Activated T-cell treated with anti-CD3 and anti-CD28 coated beads, Interleukin-2, amount 50 U/mL, for 72 hours (primary cell): ENCODE measurements at regions not wholly inside any gene's neighbourhood (a gene's known extent, or its start where the extent isn't known, plus 50 kb on each side); places are given as distances from the start of the nearest gene placed in this dataset.
A peak's percentile ranks its signal among the peaks of the same experiment; 100 is the strongest.
"Not testable (repeated sequence)": the region's sequence is repeated elsewhere in the genome, so short reads cannot be mapped to it uniquely, and the experiment has no call there.

Experiments
- ATAC-seq, 2 donors: fragments of 150-1000 bp; cut with Tn5 transposase; replicated peaks in 1 of 2; 2 replicates each; pipeline ENCODE4 v1.10.0; 2021; ENCODE audit warnings: moderate library complexity in 2 of 2, mild to moderate bottlenecking in 1 of 2
- DNase-seq, 2 donors: peaks; one replicate each; pipeline ENCODE4 v3.0.0; 2021 to 2022; ENCODE audit warnings: mixed read lengths in 1 of 2
- H3K27ac Mint-ChIP-seq: one replicate; pipeline ENCODE4 v1.8.0; 2022; ENCODE audit warnings: mild to moderate bottlenecking, moderate library complexity, mixed read lengths
- H3K27me3 Mint-ChIP-seq: one replicate; pipeline ENCODE4 v1.8.0; 2022; ENCODE audit warnings: low read depth, mixed read lengths
- H3K36me3 Mint-ChIP-seq, 2 donors: one replicate each; pipeline ENCODE4 v1.8.0; 2022; ENCODE audit warnings: mixed read lengths in 2 of 2, mild to moderate bottlenecking in 1 of 2; ENCODE audit not compliant: insufficient read depth in 2 of 2
- H3K4me1 Mint-ChIP-seq: one replicate; pipeline ENCODE4 v1.8.0; 2022; ENCODE audit warnings: low read depth, mixed read lengths
- H3K4me3 Mint-ChIP-seq, 2 donors: one replicate each; pipeline ENCODE4 v1.8.0; 2022; ENCODE audit warnings: mild to moderate bottlenecking in 2 of 2, mixed read lengths in 2 of 2, moderate library complexity in 2 of 2
- H3K9me3 Mint-ChIP-seq, 2 donors: one replicate each; pipeline ENCODE4 v1.8.0; 2022; ENCODE audit warnings: mixed read lengths in 2 of 2

GRCh38 chr1:206357962-206358361, 112.3 kb upstream of the IKBKE start:
- not testable (repeated sequence) for H3K36me3 Mint-ChIP-seq, H3K27me3 Mint-ChIP-seq, H3K27ac Mint-ChIP-seq, H3K9me3 Mint-ChIP-seq
- Mint-ChIP-seq H3K4me3 (peak overlapping the region; percentile 71 to 79), H3K4me1 (peaks cover 20% of the 10 kb centered on the region)
- ATAC-seq (peak; percentile 78 to 81), DNase-seq (peak; percentile 36 to 65)

- not testable (repeated sequence) for H3K27ac Mint-ChIP-seq, H3K27me3 Mint-ChIP-seq, H3K4me3 Mint-ChIP-seq, H3K9me3 Mint-ChIP-seq, H3K36me3 Mint-ChIP-seq, DNase-seq, ATAC-seq
- peaks cover 20% of the 10 kb centered on the region for H3K4me1 Mint-ChIP-seq
Observed at GRCh38 chr1:206358771-206359170, 111.5 kb upstream of the IKBKE start.

- not testable (repeated sequence) for H3K27me3 Mint-ChIP-seq, DNase-seq, H3K9me3 Mint-ChIP-seq, H3K4me3 Mint-ChIP-seq, ATAC-seq, H3K27ac Mint-ChIP-seq, H3K36me3 Mint-ChIP-seq
- peaks cover 20% of the 10 kb centered on the region for H3K4me1 Mint-ChIP-seq
Observed at GRCh38 chr1:206359377-206359776, 110.9 kb upstream of the IKBKE start.

- not testable (repeated sequence) for H3K4me3 Mint-ChIP-seq, H3K27ac Mint-ChIP-seq, H3K9me3 Mint-ChIP-seq, H3K27me3 Mint-ChIP-seq, H3K36me3 Mint-ChIP-seq, DNase-seq, ATAC-seq, H3K4me1 Mint-ChIP-seq
Observed at GRCh38 chr1:206361978-206362543, 108.2 kb upstream of the IKBKE start.

- not testable (repeated sequence) for H3K4me1 Mint-ChIP-seq, DNase-seq, H3K27ac Mint-ChIP-seq, H3K4me3 Mint-ChIP-seq, H3K27me3 Mint-ChIP-seq, H3K9me3 Mint-ChIP-seq, H3K36me3 Mint-ChIP-seq, ATAC-seq
Observed at GRCh38 chr1:206362994-206363393, 107.3 kb upstream of the IKBKE start.

GRCh38 chr1:206365271-206365670, 105.0 kb upstream of the IKBKE start:
- H3K27me3 Mint-ChIP-seq, result not testable (repeated sequence)

GRCh38 chr1:206366131-206366530, 104.1 kb upstream of the IKBKE start:
- H3K27ac Mint-ChIP-seq, H3K36me3 Mint-ChIP-seq, DNase-seq, H3K4me1 Mint-ChIP-seq, H3K4me3 Mint-ChIP-seq, H3K9me3 Mint-ChIP-seq, H3K27me3 Mint-ChIP-seq, ATAC-seq: not testable (repeated sequence)

More at GRCh38 chr1:206365271-206365670, 105.0 kb upstream of the IKBKE start:
- not testable (repeated sequence) for ATAC-seq, H3K9me3 Mint-ChIP-seq, H3K4me3 Mint-ChIP-seq, H3K4me1 Mint-ChIP-seq, H3K27ac Mint-ChIP-seq, DNase-seq, H3K36me3 Mint-ChIP-seq

- not testable (repeated sequence) for H3K27ac Mint-ChIP-seq, H3K4me3 Mint-ChIP-seq, H3K36me3 Mint-ChIP-seq, H3K9me3 Mint-ChIP-seq, H3K27me3 Mint-ChIP-seq, DNase-seq, ATAC-seq, H3K4me1 Mint-ChIP-seq
Observed at GRCh38 chr1:206366772-206367171, 103.5 kb upstream of the IKBKE start.

- H3K4me1 Mint-ChIP-seq, H3K9me3 Mint-ChIP-seq, H3K4me3 Mint-ChIP-seq, DNase-seq, H3K27ac Mint-ChIP-seq, H3K36me3 Mint-ChIP-seq, H3K27me3 Mint-ChIP-seq: not testable (repeated sequence)
- ATAC-seq, result peak; percentile 63 to 66
Observed at GRCh38 chr1:206367955-206368622, 102.2 kb upstream of the IKBKE start.

- not testable (repeated sequence) for H3K27me3 Mint-ChIP-seq, H3K9me3 Mint-ChIP-seq, H3K36me3 Mint-ChIP-seq, H3K4me3 Mint-ChIP-seq, H3K27ac Mint-ChIP-seq, ATAC-seq, H3K4me1 Mint-ChIP-seq, DNase-seq
Observed at GRCh38 chr1:206374725-206375124, 95.6 kb upstream of the IKBKE start.

GRCh38 chr1:206375552-206375951, 94.7 kb upstream of the IKBKE start:
- H3K27ac Mint-ChIP-seq, ATAC-seq, DNase-seq, H3K27me3 Mint-ChIP-seq, H3K4me1 Mint-ChIP-seq, H3K9me3 Mint-ChIP-seq, H3K36me3 Mint-ChIP-seq, H3K4me3 Mint-ChIP-seq: not testable (repeated sequence)

GRCh38 chr1:206378506-206378905, 91.8 kb upstream of the IKBKE start:
- not testable (repeated sequence) for H3K27me3 Mint-ChIP-seq, ATAC-seq, H3K4me1 Mint-ChIP-seq, H3K9me3 Mint-ChIP-seq, H3K36me3 Mint-ChIP-seq, DNase-seq, H3K4me3 Mint-ChIP-seq
- H3K27ac Mint-ChIP-seq, result peak overlapping the region; percentile 28

- peak; percentile 8 to 46 for ATAC-seq
- not testable (repeated sequence) for H3K27ac Mint-ChIP-seq, H3K36me3 Mint-ChIP-seq, H3K4me3 Mint-ChIP-seq, H3K4me1 Mint-ChIP-seq, H3K9me3 Mint-ChIP-seq, H3K27me3 Mint-ChIP-seq, DNase-seq
Observed at GRCh38 chr1:206379245-206379644, 91.0 kb upstream of the IKBKE start.

GRCh38 chr1:206380163-206380790, 90.0 kb upstream of the IKBKE start:
- H3K27me3 Mint-ChIP-seq, H3K36me3 Mint-ChIP-seq, H3K4me3 Mint-ChIP-seq, H3K4me1 Mint-ChIP-seq, DNase-seq, H3K27ac Mint-ChIP-seq, H3K9me3 Mint-ChIP-seq: not testable (repeated sequence)
- ATAC-seq, result peak; percentile 10 to 20
